Prostate gland (tissue), 2 donors: ENCODE measurements at regions not wholly inside any gene's neighbourhood (a gene's known extent, or its start where the extent isn't known, plus 50 kb on each side); places are given as distances from the start of the nearest gene placed in this dataset.
"Not testable (repeated sequence)": the region's sequence is repeated elsewhere in the genome, so short reads cannot be mapped to it uniquely, and the experiment has no call there.

ENCODE experiments used
- DNase-seq: peaks from one replicate; pipeline ENCODE4 v3.0.0-alpha.2; 2019; ENCODE audit warnings: low spot score
- H3K27ac ChIP-seq, 2 donors: fragments of 200-600 bp; sonication (generic); 2 replicates each; pipeline ENCODE4 v1.5.1; 2017 to 2019
- H3K27me3 ChIP-seq: fragments of 200-600 bp; sonication (generic); replicated peaks from 2 replicates; pipeline ENCODE4 v1.5.1; 2019; ENCODE audit not compliant: insufficient read depth
- H3K36me3 ChIP-seq, 2 donors: fragments of 200-600 bp; sonication (generic); 1 replicate in 1 of 2; 2 replicates in 1 of 2; pipeline versions ENCODE4 v1.5.1 to v1.8.1; 2017 to 2019
- H3K4me1 ChIP-seq: fragments of 200-600 bp; sonication (generic); replicated peaks from 2 replicates; pipeline ENCODE4 v1.5.1; 2019
- H3K4me3 ChIP-seq, 2 donors: fragments of 200-600 bp; sonication (generic); 2 replicates each; pipeline ENCODE4 v1.5.1; 2017 to 2019
- H3K9me3 ChIP-seq: fragments of 200-600 bp; sonication (generic); 2 replicates; pipeline ENCODE4 v1.5.1; 2017
- POLR2A ChIP-seq: fragments of 450-650 bp; IDR thresholded peaks from one replicate; pipeline ENCODE4 v1.6.1; 2016; ENCODE audit warnings: antibody characterized with exemption, mild to moderate bottlenecking
- POLR2AphosphoS5 ChIP-seq: sonication (generic); formaldehyde crosslinking; IDR thresholded peaks from one replicate; pipeline ENCODE4 v1.6.1; 2017; ENCODE audit warnings: antibody characterized with exemption
- WGBS: methylation state at CpG from one replicate; pipeline ENCODE4 v1.1.5; 2018; 5-methylcytosine and 5-hydroxymethylcytosine counted together
- intact Hi-C: fragments of 100-400 bp; cut with DNase I; formaldehyde crosslinking; loops from one replicate; pipeline ENCODE4 v1.14.2; 2022
- TF ChIP-seq, protein P1 (sequence below), 4 experiments: fragments of 200-600 bp in 2 of 4; fragments of 450-650 bp in 2 of 4; sonication (generic) in 2 of 4; IDR thresholded peaks; 1 replicate in 3 of 4; 2 replicates in 1 of 4; pipeline ENCODE4 v1.5.1; 2016 to 2019; ENCODE audit warnings: antibody characterized with exemption in 4 of 4, mild to moderate bottlenecking in 2 of 4, moderate library complexity in 2 of 4

GRCh38 chr12:84397846-84398245 lies 514.8 kb downstream of the SLC6A15 start:
- Histone ChIP-seq H3K4me1 (no peaks in the 10 kb centered on the region), H3K27me3 (no peaks in the 10 kb centered on the region), H3K36me3 (no peaks in the 10 kb centered on the region), H3K4me3 (no peak overlapping the region), H3K9me3 (no peaks in the 10 kb centered on the region), H3K27ac (no peak overlapping the region)
- TF ChIP-seq POLR2AphosphoS5 = no peak
- no peak for TF ChIP-seq POLR2A
- TF ChIP-seq, protein P1, sequence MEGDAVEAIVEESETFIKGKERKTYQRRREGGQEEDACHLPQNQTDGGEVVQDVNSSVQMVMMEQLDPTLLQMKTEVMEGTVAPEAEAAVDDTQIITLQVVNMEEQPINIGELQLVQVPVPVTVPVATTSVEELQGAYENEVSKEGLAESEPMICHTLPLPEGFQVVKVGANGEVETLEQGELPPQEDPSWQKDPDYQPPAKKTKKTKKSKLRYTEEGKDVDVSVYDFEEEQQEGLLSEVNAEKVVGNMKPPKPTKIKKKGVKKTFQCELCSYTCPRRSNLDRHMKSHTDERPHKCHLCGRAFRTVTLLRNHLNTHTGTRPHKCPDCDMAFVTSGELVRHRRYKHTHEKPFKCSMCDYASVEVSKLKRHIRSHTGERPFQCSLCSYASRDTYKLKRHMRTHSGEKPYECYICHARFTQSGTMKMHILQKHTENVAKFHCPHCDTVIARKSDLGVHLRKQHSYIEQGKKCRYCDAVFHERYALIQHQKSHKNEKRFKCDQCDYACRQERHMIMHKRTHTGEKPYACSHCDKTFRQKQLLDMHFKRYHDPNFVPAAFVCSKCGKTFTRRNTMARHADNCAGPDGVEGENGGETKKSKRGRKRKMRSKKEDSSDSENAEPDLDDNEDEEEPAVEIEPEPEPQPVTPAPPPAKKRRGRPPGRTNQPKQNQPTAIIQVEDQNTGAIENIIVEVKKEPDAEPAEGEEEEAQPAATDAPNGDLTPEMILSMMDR (IDR thresholded peaks at IDR 0.05) = no peak
- intact Hi-C loops = no loop called here
- DNase-seq = no peak

DNA sequence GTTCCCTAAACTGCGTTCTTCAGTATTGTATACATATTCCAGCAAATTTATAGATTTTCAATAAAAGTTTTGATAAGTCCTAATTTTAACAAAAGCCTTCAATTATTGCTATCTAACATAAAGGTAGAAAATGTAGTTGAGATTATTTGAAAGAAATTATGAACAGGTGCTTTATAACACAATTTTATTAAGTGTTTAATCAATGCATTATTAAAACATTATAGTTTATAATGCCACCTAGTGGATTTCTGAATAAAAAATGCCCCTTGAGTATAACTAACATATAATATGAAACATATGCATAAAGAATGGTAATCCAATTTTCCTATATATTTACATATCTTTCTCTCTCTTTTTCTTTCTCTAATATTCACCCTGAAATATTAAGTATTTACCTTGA lies 515.3 kb downstream of the SLC6A15 start:
- intact Hi-C loops = no loop called here
- TF ChIP-seq POLR2A (no peak), POLR2AphosphoS5 (no peak)
- TF ChIP-seq, protein P1 (IDR thresholded peaks at IDR 0.05) = no peak
- Histone ChIP-seq H3K27ac (no peak overlapping the region), H3K27me3 (no peaks in the 10 kb centered on the region), H3K36me3 (no peaks in the 10 kb centered on the region), H3K9me3 (no peaks in the 10 kb centered on the region), H3K4me1 (no peaks in the 10 kb centered on the region), H3K4me3 (no peak overlapping the region)
- no peak for DNase-seq
- WGBS = 95% methylated on average over 1 of the region's 1 CpG

DNA sequence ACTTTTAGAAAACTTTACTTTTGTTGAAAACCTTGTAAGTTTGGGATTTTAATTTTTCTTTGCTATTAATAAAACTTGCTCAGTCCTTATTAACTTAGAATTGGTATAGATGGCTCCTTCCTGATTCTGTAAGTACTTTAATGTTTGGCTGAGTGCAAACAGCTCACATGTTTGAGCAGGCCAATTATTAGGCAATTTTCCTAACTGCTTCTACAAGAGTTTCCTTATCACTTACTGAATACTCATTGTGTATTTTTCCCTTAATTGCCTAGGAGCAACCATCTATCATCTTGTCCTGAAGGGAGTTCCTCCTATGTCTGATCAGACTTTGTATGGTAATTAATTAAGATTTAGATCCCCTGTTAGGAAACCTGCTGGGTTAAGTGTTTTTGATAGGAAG lies 521.4 kb downstream of the SLC6A15 start:
- H3K4me3 ChIP-seq, H3K27ac ChIP-seq, intact Hi-C loops, H3K9me3 ChIP-seq, H3K36me3 ChIP-seq, H3K4me1 ChIP-seq, H3K27me3 ChIP-seq, DNase-seq: not testable (repeated sequence)

DNA sequence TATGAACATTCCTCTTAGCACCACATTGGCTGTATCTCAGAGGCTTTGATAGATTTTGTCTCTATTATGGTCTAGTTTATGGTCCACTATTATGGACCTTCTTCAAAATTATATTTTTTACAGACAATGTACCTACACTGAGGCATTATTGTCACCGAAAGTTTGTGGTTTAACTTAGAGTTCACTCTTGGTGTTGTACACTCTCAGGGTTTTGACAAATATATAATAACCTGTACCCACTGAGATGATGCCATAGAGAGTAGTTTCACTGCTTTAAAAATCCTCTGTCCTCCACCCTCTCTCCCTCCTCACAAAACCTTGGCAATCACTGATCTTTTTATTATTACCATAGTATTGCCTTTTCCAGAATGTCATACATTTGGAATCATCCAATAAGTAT lies 528.2 kb downstream of the SLC6A15 start:
- no peak overlapping the region for H3K4me3 ChIP-seq
- intact Hi-C loops = no loop called here
- H3K27ac ChIP-seq = no peak overlapping the region
- 68% methylated on average over 1 of the region's 1 CpG for WGBS
- no peaks in the 10 kb centered on the region for H3K9me3 ChIP-seq
- H3K4me1 ChIP-seq = no peaks in the 10 kb centered on the region
- no peaks in the 10 kb centered on the region for H3K36me3 ChIP-seq
- no peak for DNase-seq
- no peaks in the 10 kb centered on the region for H3K27me3 ChIP-seq
- TF ChIP-seq, protein P1 (IDR thresholded peaks at IDR 0.05) = no peak
- TF ChIP-seq POLR2AphosphoS5 = no peak
- no peak for TF ChIP-seq POLR2A

GRCh38 chr12:84382486-84382885 lies 530.1 kb downstream of the SLC6A15 start:
- H3K36me3 ChIP-seq, DNase-seq, intact Hi-C loops, H3K27ac ChIP-seq, H3K9me3 ChIP-seq, H3K4me3 ChIP-seq, H3K27me3 ChIP-seq, H3K4me1 ChIP-seq: not testable (repeated sequence)
- whole genome bisulfite sequencing = 72% methylated on average over 1 of the region's 1 CpG

- WGBS = 66% methylated on average over 1 of the region's 1 CpG
- Histone ChIP-seq H3K27ac (no peak overlapping the region), H3K4me1 (no peaks in the 10 kb centered on the region), H3K4me3 (no peak overlapping the region), H3K9me3 (no peaks in the 10 kb centered on the region), H3K36me3 (no peaks in the 10 kb centered on the region), H3K27me3 (no peaks in the 10 kb centered on the region)
- TF ChIP-seq POLR2AphosphoS5 (no peak), POLR2A (no peak)
- TF ChIP-seq, protein P1 (IDR thresholded peaks at IDR 0.05) = no peak
- DNase-seq = no peak
- intact Hi-C loops = no loop called here
These were observed 536.3 kb downstream of the SLC6A15 start for GRCh38 chr12:84376320-84376719.
